T47D (cell line): ENCODE measurements at regions not wholly inside any gene's neighbourhood (a gene's known extent, or its start where the extent isn't known, plus 50 kb on each side); places are given as distances from the start of the nearest gene placed in this dataset.
"Not testable (repeated sequence)": the region's sequence is repeated elsewhere in the genome, so short reads cannot be mapped to it uniquely, and the experiment has no call there.

Experiments
- DNase-seq, 2 experiments: peaks; one replicate each; pipeline versions ENCODE4 v3.0.0 to v3.0.0-alpha.2; 2011 to 2012; ENCODE audit warnings: low read depth in 1 of 2, low spot score in 1 of 2
- in situ Hi-C: cut with HindIII; loops from 2 replicates; pipeline ENCODE4 v1.10.0; 2016; ENCODE audit warnings: low sequenced_read_pairs, low pct_unique_long_range_greater_than_20kb

GRCh38 chr21:8757399-8758093 is 1763.8 kb upstream of the TPTE start:
- in situ Hi-C loops, DNase-seq: not testable (repeated sequence)

DNA sequence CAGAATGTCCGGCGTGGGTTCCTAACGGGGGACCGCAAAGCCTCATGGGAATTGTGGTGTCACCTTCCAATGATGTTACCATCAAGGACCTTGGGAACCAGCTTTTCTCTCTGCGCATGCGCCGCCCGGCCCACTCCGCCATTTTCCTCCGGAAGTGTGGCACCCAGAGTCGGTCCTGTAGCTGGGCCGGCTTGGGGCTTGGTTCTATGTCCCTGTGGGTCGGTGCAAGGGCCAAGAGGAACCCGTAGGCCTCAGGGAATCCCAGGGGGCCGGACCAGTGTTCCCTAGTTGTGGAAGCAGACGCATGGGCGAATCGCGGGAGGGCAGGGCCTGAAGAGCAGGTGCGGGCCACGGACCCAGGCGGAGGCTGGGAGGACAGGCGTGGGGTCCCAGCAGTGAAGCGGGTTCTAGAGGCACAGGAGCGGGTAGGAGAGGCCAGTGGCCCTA is 1762.4 kb upstream of the TPTE start:
- in situ Hi-C loops: not testable (repeated sequence)
- DNase-seq: peak; percentile 13 to 87

DNA sequence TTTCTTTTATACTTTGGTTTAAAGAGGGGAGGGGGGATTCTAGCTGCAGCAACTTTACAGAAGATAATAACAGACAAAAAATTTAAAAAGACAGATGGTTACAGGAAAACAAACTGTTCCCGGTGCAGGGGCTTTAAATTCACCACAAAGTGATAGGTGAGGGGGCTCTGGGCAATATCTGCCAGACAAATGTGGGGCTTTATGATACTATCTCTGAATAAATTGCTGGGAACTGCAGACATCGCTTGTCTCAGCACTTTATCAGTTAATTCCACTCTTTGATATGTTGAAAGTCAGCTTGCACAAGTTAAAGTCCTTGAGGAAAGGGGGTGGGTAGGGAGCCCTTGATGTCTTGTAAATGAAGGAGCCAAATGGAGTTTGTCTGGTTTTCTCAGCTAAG is 1759.1 kb upstream of the TPTE start:
- in situ Hi-C loops, DNase-seq: not testable (repeated sequence)

DNA sequence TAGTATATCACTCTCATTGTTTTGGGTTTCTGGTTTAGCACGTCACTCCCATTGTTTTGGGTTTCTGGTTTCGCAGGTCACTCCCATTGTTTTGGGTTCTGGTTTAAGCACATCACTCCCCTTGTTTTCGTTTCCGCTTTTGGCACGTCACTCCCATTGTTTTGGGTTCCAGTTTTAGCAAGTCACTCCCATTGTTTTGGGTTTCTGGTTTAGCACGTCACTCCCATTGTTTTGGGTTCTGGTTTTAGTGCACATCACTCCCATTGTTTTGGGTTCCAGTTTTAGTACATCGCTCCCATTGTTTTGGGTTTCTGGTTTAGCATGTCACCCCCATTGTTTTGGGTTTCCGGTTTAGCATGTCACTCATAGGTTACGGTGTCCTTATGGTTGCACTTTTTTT is 1757.0 kb upstream of the TPTE start:
- DNase-seq, in situ Hi-C loops: not testable (repeated sequence)

DNA sequence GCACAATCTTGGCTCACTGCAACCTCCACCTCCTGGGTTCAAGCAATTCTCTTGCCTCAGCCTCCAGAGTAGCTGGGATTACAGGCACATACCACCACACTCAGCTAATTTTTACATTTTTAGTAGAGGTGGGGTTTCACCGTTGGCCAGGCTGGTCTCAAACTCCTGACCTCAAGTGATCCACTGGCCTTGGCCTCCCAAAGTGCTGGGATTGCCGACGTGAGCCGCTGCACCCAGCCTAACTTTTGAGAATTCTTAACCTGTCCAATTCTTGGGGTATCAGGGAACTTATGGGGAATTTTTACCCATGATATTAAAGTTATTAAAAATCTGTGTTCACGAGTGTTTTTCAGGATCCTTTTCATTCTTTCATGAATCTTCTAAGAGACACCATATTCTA is 1755.2 kb upstream of the TPTE start:
- DNase-seq, in situ Hi-C loops: not testable (repeated sequence)

GRCh38 chr21:8772910-8773514 is 1748.4 kb upstream of the TPTE start:
- peak in 1 of 2 experiments; percentile 63 for DNase-seq
- in situ Hi-C loops: not testable (repeated sequence)

- in situ Hi-C loops, DNase-seq: not testable (repeated sequence)
These were observed 1745.7 kb upstream of the TPTE start for GRCh38 chr21:8775591-8776215.

- DNase-seq, in situ Hi-C loops: not testable (repeated sequence)
These were observed 1744.1 kb upstream of the TPTE start for GRCh38 chr21:8777260-8777659.

- in situ Hi-C loops, DNase-seq: not testable (repeated sequence)
These were observed 1742.9 kb upstream of the TPTE start for GRCh38 chr21:8778323-8779085.

GRCh38 chr21:8812840-8813239 is 1708.5 kb upstream of the TPTE start:
- in situ Hi-C loops, DNase-seq: not testable (repeated sequence)

GRCh38 chr21:8834264-8834663 is 1687.1 kb upstream of the TPTE start:
- DNase-seq, in situ Hi-C loops: not testable (repeated sequence)
